DMS153 treated with DMSO at 0.1 percent for 48 hours (cell line): ENCODE measurements at regions not wholly inside any gene's neighbourhood (a gene's known extent, or its start where the extent isn't known, plus 50 kb on each side); places are given as distances from the start of the nearest gene placed in this dataset.
A peak's percentile ranks its signal among the peaks of the same experiment; 100 is the strongest.

ENCODE experiments used
- DNase-seq: peaks from one replicate; lab custom pipeline; 2025; ENCODE audit not compliant: unreplicated experiment; lab: John Stamatoyannopoulos, UW

DNA sequence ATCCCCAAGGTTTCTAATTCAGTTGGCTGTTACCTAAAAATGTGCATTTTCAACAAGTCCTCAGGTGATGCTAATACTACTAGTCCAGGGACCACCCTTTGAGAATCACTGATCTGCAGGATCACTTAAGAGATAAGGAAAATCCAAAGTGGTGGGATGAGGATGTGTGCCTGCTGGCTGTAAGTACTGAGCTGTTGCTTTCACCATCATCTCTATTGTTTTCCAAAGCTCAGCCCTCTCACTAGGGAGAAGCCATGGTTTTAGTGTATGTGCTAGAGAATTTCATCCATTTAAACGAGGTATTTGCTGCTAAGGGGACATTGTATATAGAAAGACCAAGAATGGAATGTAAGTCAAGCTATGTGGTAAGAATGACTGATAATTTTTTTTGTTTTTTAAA, 202.3 kb downstream of the KIF21A start:
- no peak for DNase-seq

DNA sequence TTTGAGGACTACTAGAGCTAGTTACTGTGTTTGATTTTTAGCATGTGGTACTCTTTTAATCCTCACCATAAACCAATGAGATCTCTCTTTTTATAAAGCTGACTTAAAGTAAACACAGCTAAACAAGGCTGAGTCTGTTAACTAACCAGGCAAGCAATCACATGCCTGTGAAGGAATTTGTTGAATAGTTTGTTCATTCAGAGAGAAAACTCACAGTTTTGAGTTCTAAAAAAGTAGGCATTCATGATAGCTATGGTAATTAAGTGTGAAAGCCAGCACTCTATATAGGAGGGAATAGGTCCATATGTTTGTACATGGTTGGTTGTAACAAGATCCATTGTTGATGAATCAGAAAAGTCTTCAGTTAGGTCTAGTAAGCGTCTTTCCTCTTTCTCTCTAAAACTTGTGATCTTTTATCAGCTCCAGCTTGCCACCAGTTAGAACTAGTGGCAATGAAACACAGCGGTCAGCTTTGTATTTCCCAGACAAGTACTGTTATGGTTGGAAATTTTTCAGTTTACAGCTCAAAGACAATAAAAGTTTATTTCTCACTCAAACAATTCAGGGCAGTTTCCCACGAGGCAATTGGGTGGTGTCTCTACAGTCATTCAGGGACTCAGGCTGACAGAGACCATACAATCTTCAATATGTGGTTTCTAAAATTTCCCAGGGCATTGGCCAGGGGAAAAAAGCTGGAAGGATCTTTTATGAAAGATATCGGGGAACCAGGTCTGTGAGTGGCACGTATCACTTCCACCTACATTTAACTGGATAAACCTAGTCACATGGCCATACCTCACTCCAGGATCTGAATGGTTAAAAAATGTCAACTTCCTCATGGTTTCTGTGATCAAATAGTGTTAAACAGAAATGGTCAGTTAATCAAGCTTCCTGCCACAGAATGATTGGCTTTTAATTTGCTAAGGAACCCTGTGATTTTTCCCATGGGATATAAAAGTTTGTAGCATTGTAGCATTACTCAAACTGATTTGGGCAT, 203.1 kb downstream of the KIF21A start:
- no peak for DNase-seq

DNA sequence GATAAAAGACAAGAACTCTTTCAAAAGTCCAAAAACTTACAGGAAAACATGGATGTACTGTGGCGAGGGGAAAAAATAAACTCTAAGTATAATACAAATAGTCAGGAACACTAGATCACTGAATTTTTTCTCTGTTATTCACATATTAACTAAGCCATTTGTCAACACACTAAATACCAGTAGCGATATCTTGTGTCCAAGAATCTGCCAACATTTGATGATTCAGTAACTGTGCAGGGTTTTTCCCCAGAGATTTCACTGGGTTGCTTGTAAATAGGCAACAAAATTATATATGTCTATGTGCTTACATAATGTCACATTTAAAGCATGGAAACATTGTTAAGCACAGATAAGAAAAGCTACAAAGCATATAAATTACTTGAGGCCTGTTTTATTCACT, 205.9 kb downstream of the KIF21A start:
- no peak for DNase-seq

DNA sequence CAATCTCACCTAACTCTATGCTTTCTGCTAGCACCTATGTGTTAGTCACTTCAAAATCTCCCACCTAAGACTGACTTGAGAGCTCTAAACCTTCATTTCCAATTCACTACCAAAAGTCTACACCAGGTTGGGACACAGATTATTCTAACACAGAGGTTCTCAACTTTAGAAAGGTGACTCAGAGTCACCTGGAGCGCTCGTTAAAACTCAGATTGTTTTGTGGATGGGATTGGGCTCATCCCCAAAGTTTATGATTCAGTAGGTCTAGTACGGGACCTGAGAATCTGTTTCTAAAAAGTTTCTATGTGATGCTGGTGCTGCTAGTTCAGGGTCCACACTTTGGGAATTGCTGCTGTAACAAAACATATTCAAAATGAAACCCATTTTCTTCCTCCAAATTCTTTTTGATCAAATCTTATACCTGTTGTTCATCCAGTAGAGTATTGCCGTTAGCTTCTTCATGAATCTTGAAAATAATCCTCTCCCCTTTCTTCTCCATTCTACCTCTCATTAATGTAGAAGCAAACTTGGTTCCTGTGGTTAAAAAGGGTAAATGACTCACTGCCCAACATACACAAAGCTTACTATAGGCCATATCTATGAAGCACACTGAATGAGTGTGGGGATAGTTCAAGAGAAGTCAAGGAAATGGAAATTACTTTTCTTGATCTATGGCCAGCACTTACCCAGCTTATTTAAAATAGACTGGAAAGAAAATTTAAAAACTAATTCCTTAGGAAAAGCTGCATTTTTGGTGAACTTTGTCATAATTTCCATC, 206.7 kb downstream of the KIF21A start:
- DNase-seq: no peak

DNA sequence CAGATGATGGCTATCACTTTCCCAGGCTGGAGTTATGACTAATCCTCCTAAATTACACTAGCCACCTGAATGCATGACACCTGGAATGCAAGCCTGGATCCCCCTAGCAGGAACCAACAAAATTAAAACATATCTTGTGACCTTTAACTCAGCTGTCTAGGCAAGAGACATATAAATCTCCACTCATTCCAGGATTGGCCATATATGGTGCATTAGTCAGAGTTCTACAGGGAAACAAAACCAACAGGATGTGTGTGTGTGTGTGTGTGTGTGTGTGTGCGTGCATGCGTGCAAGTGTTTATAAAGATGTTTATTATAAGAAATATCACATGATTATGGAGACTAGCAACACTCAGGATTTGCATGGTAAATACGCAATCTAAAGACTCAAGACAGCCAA, 212.8 kb downstream of the KIF21A start:
- DNase-seq: no peak

DNA sequence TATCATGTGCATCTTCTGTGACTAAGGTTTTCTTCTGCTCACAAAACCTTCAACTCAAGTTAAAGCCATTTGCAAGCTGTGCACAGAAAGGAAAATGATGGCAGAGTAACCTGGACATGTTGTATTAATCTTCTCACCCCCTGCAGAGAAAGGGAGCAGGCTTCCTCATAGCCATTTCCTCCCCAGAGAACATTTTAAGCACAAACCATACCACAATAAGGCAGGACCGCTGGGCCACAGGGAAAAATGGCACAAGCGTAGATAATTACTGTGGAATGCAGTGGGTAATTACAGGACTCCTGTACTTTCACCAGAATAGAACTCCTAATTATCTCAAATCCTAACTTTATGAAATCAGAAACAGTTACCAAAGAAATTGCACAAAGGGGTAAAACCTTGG, 215.7 kb downstream of the KIF21A start:
- no peak for DNase-seq

DNA sequence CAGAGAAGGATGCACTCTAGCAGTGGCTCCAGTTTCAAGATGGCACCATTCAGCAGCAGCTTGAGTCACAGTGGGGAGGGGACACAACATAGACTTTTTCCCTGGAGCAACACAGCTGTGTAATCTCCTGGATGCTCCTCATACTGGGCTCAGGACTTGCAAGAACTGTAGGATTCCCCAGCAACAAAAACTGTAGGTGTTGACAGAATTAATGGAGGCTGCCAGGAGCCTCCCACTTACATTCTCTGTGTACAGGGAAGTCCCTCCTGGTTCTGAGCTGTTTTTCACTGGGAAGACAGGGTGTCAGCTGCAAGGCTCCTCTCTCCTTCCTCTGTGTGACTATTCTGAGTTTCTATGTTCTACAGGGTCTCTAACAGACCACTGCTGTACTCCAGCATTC, 217.9 kb downstream of the KIF21A start:
- DNase-seq: no peak

DNA sequence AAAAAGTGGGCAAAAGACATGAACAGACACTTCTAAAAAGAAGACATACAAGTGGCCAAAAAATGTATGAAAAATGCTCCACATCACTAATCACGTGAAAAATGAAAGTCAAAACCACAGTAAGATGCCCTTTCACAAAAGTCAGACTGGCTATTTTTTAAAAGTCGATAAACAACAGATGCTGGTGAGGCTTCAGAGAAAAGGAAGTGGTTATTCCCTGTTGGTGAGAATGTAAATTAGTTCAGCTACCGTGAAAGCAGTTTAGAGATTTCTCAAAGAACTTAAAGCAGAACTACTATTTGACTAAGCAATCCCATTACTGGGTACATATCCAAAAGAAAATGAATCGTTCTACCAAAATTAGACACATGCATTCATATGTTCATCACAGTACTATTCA, 237.0 kb downstream of the KIF21A start:
- DNase-seq: no peak

DNA sequence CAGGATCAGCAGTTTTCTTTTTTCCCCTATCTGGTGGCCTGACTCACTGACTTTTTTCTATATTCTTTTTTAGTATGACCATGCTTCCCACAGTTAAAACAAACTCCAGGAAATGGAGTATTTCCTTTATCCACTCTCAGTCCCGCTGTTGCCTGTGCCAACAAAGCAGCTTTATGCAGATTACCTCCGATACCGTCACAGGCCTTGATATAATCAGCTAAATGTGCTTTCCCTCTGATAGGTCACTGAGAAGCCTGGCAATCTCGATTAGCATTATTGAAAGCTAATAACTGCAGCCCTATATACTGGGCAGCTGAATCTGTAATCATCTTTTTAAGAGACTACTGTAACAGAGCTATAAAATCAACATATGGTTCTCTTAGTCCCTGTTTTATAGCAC, 243.6 kb downstream of the KIF21A start:
- DNase-seq: peak; percentile 15

DNA sequence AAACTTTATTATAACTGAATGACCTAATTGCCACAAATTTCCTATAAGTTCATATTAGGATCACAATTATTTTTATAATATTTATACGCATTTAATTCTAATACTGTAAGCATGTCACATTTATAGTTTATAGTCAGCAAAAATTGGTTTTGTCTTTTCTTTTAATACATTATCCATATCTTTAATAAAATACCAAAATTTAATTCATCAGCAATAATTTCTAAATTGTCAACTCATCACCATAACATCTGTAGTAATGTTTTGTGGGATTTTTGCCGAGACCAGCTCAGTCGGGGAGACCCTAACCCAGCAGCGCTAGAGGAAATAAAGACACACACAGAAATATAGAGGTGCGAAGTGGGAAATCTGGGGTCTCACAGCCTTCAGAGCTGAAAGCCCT, 254.2 kb downstream of the KIF21A start:
- no peak for DNase-seq

DNA sequence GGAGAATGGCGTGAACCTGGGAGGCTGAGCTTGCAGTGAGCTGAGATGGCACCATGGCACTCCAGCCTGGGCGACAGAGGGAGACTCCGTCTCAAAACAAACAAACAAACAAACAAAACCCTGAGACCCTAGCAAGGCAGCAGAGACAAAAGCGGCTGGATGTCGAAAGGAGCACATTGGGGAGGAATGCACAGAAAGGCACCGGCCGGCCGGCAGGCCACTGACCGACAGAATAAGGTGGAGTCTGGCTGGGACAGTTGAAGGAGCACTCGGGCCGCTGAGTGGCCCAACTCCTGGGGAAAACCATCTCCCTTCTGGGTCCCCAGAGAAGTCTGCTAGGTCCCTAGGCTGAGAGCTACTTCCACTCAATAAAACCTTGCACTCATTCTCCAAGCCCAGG, 256.2 kb downstream of the KIF21A start:
- DNase-seq: no peak

DNA sequence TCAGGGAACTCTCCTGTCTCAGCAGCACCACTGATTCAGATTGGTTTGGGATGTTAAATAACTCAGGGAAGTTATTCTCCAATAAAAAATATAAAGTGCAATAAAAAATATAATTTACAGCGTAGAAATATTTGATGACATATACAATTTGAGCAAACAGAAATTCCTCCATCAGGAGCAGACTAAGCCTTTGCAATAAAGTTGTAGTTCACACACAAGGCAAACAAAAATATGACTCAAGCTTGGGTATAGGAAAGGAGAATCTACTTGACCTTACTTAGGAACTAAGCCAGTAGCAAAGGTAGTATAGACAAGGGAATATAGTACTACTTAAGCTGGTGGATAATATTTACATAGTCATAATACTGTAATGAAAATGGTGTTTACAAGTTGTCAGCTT, 264.1 kb downstream of the KIF21A start:
- DNase-seq: peak; percentile 7

DNA sequence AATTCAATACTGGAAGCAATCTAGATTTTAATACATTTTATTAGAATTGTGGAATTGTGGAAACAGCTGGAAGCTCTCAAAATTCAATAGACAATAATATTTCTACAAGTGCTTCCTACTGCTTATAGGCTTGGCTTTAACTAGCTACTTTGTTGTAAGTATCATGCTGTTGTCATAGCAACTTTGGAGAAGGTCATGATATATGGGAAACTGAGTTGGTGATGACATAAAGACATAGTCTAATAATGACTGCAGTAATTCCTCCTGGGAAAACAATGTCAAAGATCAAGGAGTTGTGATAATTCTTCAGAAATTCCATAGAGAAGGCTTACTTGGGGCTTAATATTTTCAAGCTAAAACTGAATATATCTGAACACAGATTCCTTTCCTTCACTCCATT, 266.6 kb downstream of the KIF21A start:
- no peak for DNase-seq

DNA sequence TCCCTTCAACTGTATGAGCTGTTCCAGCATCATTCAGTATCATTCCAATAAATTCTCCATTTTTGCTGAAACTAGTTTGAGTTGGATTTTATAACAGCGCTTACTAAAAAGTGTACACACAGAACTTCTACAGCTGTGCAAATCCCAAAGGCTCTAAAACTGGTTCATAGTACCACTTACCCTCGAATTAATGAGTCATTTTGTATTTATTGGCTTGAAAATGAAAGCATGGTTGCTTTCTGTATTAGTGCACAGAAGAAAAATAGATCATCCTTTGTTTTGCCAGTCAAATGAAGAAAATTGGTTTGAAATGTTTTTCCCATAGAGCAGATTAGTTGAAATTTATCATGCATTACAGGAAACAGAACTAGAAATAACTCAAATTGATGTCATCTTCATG, 268.3 kb upstream of the CPNE8 start:
- DNase-seq: no peak

DNA sequence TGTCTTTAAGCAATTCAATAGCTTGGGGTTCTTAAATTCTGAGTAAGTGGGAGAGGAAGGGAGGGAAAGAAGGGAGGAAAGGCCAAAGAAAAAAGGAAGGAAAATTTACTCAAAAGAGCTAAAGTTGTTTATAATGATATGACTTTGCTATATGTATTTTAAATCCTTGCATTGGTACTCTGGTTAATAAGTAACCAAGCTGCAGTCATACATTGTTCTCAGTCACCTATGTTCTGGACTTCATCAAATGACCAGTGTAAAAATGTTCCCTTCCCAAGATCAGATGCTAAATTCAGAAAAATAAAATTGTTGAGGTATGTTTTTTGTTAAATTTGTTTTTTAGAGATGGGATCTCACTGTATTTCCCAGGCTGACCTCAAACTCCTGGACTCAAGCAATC, 259.9 kb upstream of the CPNE8 start:
- no peak for DNase-seq

DNA sequence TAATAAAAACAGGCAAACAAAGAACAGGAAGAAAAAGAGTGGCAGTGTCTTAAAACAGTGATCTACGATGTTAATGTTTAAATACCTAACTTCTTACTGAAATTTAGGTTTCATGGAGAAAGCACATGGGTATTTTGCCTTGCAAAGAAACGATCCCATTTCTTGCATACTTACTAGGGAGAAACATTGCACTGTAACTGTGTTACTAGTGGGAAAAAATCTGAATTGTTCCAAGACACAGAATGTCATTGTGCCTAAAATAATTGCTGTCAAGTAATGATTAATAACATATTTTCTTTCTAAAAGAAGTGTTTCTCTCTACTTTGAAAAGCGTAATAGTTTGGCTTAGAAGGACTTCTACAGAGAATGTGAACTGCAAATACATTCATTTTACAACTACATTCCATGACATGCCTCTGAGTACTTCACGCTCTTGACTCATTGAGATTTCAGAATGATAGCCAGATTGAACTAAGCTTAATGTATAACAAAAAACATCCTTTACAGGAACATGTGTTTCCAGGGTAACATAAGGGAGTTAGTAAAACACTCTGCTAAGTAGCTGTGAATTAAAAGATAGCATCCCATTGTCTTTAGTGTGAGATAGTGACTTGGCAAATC, 256.2 kb upstream of the CPNE8 start:
- DNase-seq: no peak

DNA sequence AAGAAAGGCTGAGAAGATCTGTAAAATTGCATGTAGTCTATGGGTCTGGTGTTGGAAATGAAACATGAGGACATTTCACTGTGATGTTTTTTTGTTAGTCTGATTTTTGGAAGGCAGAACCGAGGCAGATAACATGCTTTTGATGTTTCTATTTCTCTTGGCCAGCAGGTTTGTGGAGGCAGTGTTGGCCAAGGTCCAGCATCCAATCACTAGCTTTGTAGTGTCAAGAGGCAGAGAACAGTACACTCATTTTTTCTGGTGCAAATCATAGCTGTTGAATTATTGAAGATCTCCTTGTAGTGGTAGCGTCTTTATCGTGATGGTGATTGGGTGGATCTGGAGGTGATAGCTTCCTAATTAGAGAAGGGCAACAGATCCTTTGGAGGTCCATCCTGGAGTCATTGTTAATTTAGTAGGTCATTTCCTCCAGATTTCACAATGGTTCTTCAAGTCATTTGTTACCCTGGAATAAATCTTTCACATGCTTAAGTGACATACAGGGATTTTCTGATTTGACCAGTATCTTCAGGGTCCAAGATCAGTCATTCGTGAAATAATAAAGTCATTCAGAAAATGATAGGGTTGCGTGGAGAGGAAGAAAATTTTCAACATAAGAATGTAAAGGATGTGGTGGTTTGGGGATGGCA, 252.4 kb upstream of the CPNE8 start:
- DNase-seq: no peak

DNA sequence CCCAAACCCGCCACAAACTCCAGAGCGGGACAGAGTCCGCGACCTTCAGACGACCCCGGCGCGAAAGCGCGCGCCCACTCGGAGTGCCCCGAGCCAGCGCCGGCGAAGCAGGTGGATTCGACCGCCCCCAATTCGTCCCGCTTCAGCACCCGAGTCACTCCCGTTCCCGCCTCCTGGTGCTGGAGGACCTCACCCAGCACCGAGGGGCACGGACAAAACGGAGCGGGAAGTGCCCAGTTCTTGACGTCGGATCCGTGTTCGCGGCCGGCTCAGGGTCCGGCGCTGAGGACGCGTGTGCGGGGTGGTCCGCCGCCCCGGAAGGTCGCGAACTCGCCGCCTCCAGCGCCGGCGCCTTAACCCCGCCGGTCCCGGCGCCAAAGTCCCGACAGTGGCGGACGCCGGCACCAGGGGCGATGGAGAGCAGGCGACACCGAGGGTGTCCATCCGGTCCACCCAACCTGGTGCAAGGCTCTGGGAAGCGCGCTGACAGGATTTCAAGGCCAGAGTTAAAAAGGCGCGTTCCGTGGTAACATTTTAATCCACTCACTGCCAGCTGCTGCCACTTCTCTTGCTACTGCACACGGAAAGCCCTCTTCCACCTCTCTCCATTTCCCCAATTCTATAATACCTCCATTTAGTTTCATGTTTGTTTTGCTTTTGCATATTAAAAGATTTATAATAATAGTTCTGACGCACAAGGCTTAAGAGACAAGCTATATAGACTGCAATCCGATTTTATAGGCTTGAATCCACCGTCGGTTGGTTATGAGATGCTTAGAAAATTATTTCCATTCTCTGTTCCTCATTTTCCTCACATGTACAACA, 240.0 kb upstream of the CPNE8 start:
- DNase-seq: no peak

DNA sequence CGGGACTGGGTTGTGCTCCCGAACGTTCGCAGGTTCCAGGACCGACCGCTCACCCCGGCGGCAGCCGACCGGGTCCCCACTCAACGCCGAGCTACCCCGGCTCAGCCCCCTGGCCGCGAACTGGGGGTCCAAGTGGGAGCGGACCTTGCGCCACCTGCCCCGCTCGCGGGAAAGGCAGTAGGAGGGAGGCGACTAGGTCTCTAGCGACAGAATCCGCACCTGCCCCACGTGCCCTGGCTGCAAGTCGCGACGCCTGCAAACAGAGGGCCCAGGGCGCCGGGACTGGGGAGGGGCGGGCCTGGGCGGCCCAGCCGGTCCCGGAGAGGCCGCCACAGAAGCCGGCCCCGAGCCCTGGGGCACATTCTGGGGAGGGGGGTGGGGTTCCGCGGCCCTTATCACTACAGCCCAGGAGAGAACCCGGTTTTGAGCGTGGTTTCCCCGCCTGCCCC, 239.2 kb upstream of the CPNE8 start:
- no peak for DNase-seq

DNA sequence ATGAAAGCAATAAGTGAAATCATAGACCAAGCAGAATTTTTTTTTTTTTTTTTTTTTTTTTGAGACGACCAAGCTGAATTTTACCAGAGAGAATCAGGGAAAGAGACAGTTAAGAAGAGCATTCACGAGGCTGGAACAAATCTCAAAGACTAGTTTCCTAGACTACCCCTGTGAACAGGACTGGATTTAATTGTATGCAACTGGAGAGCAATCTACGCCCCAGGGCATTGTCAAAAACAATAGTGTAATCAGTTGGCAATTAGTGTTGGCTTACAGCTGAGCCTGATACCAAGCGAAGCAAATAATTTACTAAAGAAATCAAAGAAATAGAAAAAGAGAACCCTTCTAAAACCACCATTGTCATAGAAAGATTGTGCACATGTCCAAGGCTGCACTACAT, 232.9 kb upstream of the CPNE8 start:
- no peak for DNase-seq
